ENCODE measurements at regions not wholly inside any gene's neighbourhood (a gene's known extent, or its start where the extent isn't known, plus 50 kb on each side); places are given as distances from the start of the nearest gene placed in this dataset.
A peak's percentile ranks its signal among the peaks of the same experiment; 100 is the strongest.

- TF ChIP-seq, protein P1, sequence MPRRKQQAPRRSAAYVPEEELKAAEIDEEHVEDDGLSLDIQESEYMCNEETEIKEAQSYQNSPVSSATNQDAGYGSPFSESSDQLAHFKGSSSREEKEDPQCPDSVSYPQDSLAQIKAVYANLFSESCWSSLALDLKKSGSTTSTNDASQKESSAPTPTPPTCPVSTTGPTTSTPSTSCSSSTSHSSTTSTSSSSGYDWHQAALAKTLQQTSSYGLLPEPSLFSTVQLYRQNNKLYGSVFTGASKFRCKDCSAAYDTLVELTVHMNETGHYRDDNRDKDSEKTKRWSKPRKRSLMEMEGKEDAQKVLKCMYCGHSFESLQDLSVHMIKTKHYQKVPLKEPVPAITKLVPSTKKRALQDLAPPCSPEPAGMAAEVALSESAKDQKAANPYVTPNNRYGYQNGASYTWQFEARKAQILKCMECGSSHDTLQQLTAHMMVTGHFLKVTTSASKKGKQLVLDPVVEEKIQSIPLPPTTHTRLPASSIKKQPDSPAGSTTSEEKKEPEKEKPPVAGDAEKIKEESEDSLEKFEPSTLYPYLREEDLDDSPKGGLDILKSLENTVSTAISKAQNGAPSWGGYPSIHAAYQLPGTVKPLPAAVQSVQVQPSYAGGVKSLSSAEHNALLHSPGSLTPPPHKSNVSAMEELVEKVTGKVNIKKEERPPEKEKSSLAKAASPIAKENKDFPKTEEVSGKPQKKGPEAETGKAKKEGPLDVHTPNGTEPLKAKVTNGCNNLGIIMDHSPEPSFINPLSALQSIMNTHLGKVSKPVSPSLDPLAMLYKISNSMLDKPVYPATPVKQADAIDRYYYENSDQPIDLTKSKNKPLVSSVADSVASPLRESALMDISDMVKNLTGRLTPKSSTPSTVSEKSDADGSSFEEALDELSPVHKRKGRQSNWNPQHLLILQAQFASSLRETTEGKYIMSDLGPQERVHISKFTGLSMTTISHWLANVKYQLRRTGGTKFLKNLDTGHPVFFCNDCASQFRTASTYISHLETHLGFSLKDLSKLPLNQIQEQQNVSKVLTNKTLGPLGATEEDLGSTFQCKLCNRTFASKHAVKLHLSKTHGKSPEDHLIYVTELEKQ (tag by site-specific recombination; IDR thresholded peaks at IDR 0.05; ENCODE audit: borderline replicate concordance) = no peak
- TF ChIP-seq ZNF677 (tag by site-specific recombination; IDR thresholded peaks at IDR 0.05) (no peak), ZNF2 (tag by site-specific recombination; IDR thresholded peaks at IDR 0.05) (no peak), ZNF239 (tag by site-specific recombination; IDR thresholded peaks at IDR 0.05) (no peak), TRIM28 (IDR thresholded peaks at IDR 0.05; ENCODE audit: borderline replicate concordance, low read length) (no peak), ZBTB1 (tag by site-specific recombination; IDR thresholded peaks at IDR 0.05) (no peak)
Measured at GRCh38 chr12:5197656-5198055, 154.0 kb downstream of the KCNA5 start (continued).

- ChIA-PET POLR2A (no interaction called here), CTCF (interaction anchor here (0.5 to 5.4 kb wide), 34 partner anchors 9 to 606 kb away, joined by 3 to 43 read pairs (median 4); partner anchors contain the start of gene NTF3)
- no peaks in the 10 kb centered on the region for H3K4me1 ChIP-seq (ENCODE audit: control insufficient read depth, insufficient read depth, low read length)
- TF ChIP-seq ZNF530 (tag by site-specific recombination; IDR thresholded peaks at IDR 0.05; ENCODE audit: low read depth) (no peak), ZNF596 (tag by site-specific recombination; IDR thresholded peaks at IDR 0.05) (no peak), ZNF660 (tag by site-specific recombination; IDR thresholded peaks at IDR 0.05) (no peak), ZFHX2 (tag by site-specific recombination; conservative IDR thresholded peaks at IDR 0.05) (peak; percentile 46; the same call in 1 of the 2 replicates), ZBTB17 (tag by site-specific recombination; IDR thresholded peaks at IDR 0.05) (no peak), ZNF664 (tag by site-specific recombination; IDR thresholded peaks at IDR 0.05) (no peak), MYNN (tag by site-specific recombination; IDR thresholded peaks at IDR 0.05; ENCODE audit: borderline replicate concordance) (no peak), ZNF184 (tag by site-specific recombination; IDR thresholded peaks at IDR 0.05) (no peak), ZNF48 (tag by site-specific recombination; IDR thresholded peaks at IDR 0.05) (no peak), GFI1B (tag by site-specific recombination; IDR thresholded peaks at IDR 0.05) (no peak), ZNF76 (tag by site-specific recombination; IDR thresholded peaks at IDR 0.05; ENCODE audit: borderline replicate concordance, low read depth) (peak; percentile 37; the same call in 1 of the 2 replicates), ZNF777 (tag by site-specific recombination; IDR thresholded peaks at IDR 0.05; ENCODE audit: borderline replicate concordance) (no peak), CTCF (tag by site-specific recombination; IDR thresholded peaks at IDR 0.05) (peak; percentile 72), EGR2 (tag by site-specific recombination; IDR thresholded peaks at IDR 0.05; ENCODE audit: low read depth) (0 out of 2 replicates have a peak, but pooled peaks have one; percentile 8), ZNF654 (tag by site-specific recombination; IDR thresholded peaks at IDR 0.05; ENCODE audit: low read depth) (peak; percentile 85), ZNF501 (tag by site-specific recombination; IDR thresholded peaks at IDR 0.05) (no peak)
- H3K36me3 ChIP-seq (ENCODE audit: control insufficient read depth in 2 of 2, insufficient read depth in 1 of 2, low read length in 2 of 2) = no peaks in the 10 kb centered on the region
- no peak overlapping the region for H3K27ac ChIP-seq (ENCODE audit: extremely low read depth, low read depth, low read length)
- no peak overlapping the region for H3K4me3 ChIP-seq (ENCODE audit: low read depth, low read length)
- no peaks in the 10 kb centered on the region for H3K9me3 ChIP-seq (ENCODE audit: control insufficient read depth, insufficient read depth, low read depth, low read length)
Measured at GRCh38 chr12:5200278-5201087, 156.8 kb downstream of the KCNA5 start.
